ENCODE measurements at regions not wholly inside any gene's neighbourhood (a gene's known extent, or its start where the extent isn't known, plus 50 kb on each side); places are given as distances from the start of the nearest gene placed in this dataset.

- H3K56ac ChIP-seq (replicated peaks; ENCODE audit: insufficient read length, low read depth, low read length) = no peak overlapping the region
- no peak overlapping the region for H3K4me3 ChIP-seq (ENCODE audit: extremely low read depth in 1 of 4, insufficient read depth in 2 of 4, low read depth in 3 of 4, low read length in 4 of 4)
- H3K4me1 ChIP-seq (replicated peaks in 1 of 4; ENCODE audit: control insufficient read depth in 3 of 4, insufficient read depth in 4 of 4, low read length in 3 of 4) = no peaks in the 10 kb centered on the region
- H2BK5ac ChIP-seq (ENCODE audit: low read depth, low read length) = no peak overlapping the region
- no peak overlapping the region for H3K9ac ChIP-seq (replicated peaks in 1 of 4; ENCODE audit: extremely low read depth in 1 of 4, low read depth in 3 of 4, low read length in 3 of 4)
- no peak overlapping the region for H2BK20ac ChIP-seq (ENCODE audit: low read length)
- FAIRE-seq = no peak
- peak overlapping the region; percentile 51; the same call in 1 of the 2 replicates for H4K8ac ChIP-seq (ENCODE audit: extremely low read depth, insufficient read depth, low read length)
- H2BK120ac ChIP-seq (replicated peaks; ENCODE audit: low read depth, low read length) = no peak overlapping the region
- H4K91ac ChIP-seq (replicated peaks; ENCODE audit: insufficient read length, low read length) = no peak overlapping the region
- WGBS, 2 experiments (ENCODE audit: extremely low coverage in 1 of 2, insufficient coverage in 1 of 2, insufficient read length in 1 of 2, insufficient replicate concordance in 2 of 2, low coverage in 1 of 2, low lambda C conversion rate in 2 of 2, missing lambda C conversion rate in 1 of 2) = 83% methylated on average over 9 of the region's 10 CpGs; no CpG with 5 or more reads in 1 of the 2 experiments
- ChIA-PET POLR2A (ENCODE audit: partially characterized antibody) (no interaction called here), CTCF (ENCODE audit: partially characterized antibody) (interaction anchor here (0.8 to 1.3 kb wide), 3 partner anchors 232 to 726 kb away, joined by 3 read pairs; no protein-coding TSS in a partner anchor)
- H3K27me3 ChIP-seq (replicated peaks in 1 of 4; ENCODE audit: control insufficient read depth in 3 of 4, extremely low read depth in 1 of 4, insufficient read depth in 3 of 4, low read length in 3 of 4) = no peaks in the 10 kb centered on the region
- H2BK15ac ChIP-seq (ENCODE audit: low read length) = no peak overlapping the region
- no peaks in the 10 kb centered on the region for H3K23me2 ChIP-seq (ENCODE audit: low read depth, low read length)
- no peak overlapping the region for H2AK5ac ChIP-seq (ENCODE audit: low read depth, low read length)
- no peaks in the 10 kb centered on the region for H3K79me2 ChIP-seq (ENCODE audit: control insufficient read depth in 1 of 2, insufficient read depth in 2 of 2, low read length in 2 of 2)
- H3K4me2 ChIP-seq (ENCODE audit: insufficient read depth in 1 of 2, low read depth in 2 of 2, low read length in 2 of 2) = no peak overlapping the region
- no peak overlapping the region for H3K18ac ChIP-seq (ENCODE audit: extremely low read depth, low read length)
- H3K36me3 ChIP-seq (ENCODE audit: control insufficient read depth in 2 of 4, insufficient read depth in 4 of 4, low read length in 3 of 4) = no peaks in the 10 kb centered on the region
- no peaks in the 10 kb centered on the region for H3K79me1 ChIP-seq (ENCODE audit: low read depth, low read length)
- no peak overlapping the region for H2AFZ ChIP-seq (ENCODE audit: low read length)
- no peaks in the 10 kb centered on the region for H3K9me3 ChIP-seq (ENCODE audit: insufficient read depth in 2 of 2, low read depth in 1 of 2, low read length in 1 of 2)
- no peaks in the 10 kb centered on the region for H4K20me1 ChIP-seq (replicated peaks in 1 of 2; ENCODE audit: control insufficient read depth in 1 of 2, insufficient read depth in 2 of 2, low read length in 2 of 2)
- DNase-seq (ENCODE audit: low read depth in 1 of 2, low spot score in 2 of 2) = no peak
- no peak overlapping the region for H4K5ac ChIP-seq (ENCODE audit: insufficient read length, low read depth, low read length)
- H3K14ac ChIP-seq (ENCODE audit: insufficient read length) = no peak overlapping the region
- no peak for TF ChIP-seq PHF8 (conservative IDR thresholded peaks at IDR 0.05; ENCODE audit: low read depth, low read length)
- TF ChIP-seq KDM5A (IDR thresholded peaks at IDR 0.05; ENCODE audit: low read length) = no peak
- no peak for TF ChIP-seq SAP30 (IDR thresholded peaks at IDR 0.05; ENCODE audit: insufficient read depth, insufficient replicate concordance, low read length)
- H3K27ac ChIP-seq (ENCODE audit: low read depth, low read length) = no peak overlapping the region
- H3K23ac ChIP-seq (ENCODE audit: insufficient read length) = no peak overlapping the region
- no peak overlapping the region for H3K4ac ChIP-seq (replicated peaks; ENCODE audit: insufficient read length, low read depth, low read length)
- H2BK12ac ChIP-seq (ENCODE audit: low read depth, low read length) = no peak overlapping the region
Measured at GRCh38 chr2:155600914-155601760, 731.4 kb downstream of the NR4A2 start.

Data from H1 (cell line).